NCI-H1092 treated with DMSO at 0.1 percent for 48 hours (cell line): ENCODE measurements at regions not wholly inside any gene's neighbourhood (a gene's known extent, or its start where the extent isn't known, plus 50 kb on each side); places are given as distances from the start of the nearest gene placed in this dataset.

ENCODE experiments used
- DNase-seq: peaks from one replicate; lab custom pipeline; 2025; lab: John Stamatoyannopoulos, UW

GRCh38 chr3:76908156-76908555, 131.7 kb upstream of the ROBO2 start:
- no peak for DNase-seq

GRCh38 chr3:76912841-76913383, 127.0 kb upstream of the ROBO2 start:
- DNase-seq: no peak

- DNase-seq: no peak
These were observed 122.5 kb upstream of the ROBO2 start for GRCh38 chr3:76917436-76917835.

- DNase-seq: no peak
These were observed 119.4 kb upstream of the ROBO2 start for GRCh38 chr3:76920511-76920910.

- DNase-seq: no peak
These were observed 116.4 kb upstream of the ROBO2 start for GRCh38 chr3:76923485-76923884.

- no peak for DNase-seq
These were observed 109.2 kb upstream of the ROBO2 start for GRCh38 chr3:76930712-76931111.

- DNase-seq: no peak
These were observed 106.7 kb upstream of the ROBO2 start for GRCh38 chr3:76933245-76933644.

GRCh38 chr3:76938962-76939361, 100.9 kb upstream of the ROBO2 start:
- DNase-seq: no peak

- no peak for DNase-seq
These were observed 99.6 kb upstream of the ROBO2 start for GRCh38 chr3:76940181-76940770.

GRCh38 chr3:76941376-76941775, 98.5 kb upstream of the ROBO2 start:
- no peak for DNase-seq

- no peak for DNase-seq
These were observed 97.8 kb upstream of the ROBO2 start for GRCh38 chr3:76942101-76942500.

GRCh38 chr3:76943058-76943457, 96.8 kb upstream of the ROBO2 start:
- DNase-seq: no peak

GRCh38 chr3:76943671-76944070, 96.2 kb upstream of the ROBO2 start:
- DNase-seq: no peak

- no peak for DNase-seq
These were observed 90.9 kb upstream of the ROBO2 start for GRCh38 chr3:76949033-76949432.

- DNase-seq: no peak
These were observed 90.4 kb upstream of the ROBO2 start for GRCh38 chr3:76949462-76949861.

GRCh38 chr3:76950590-76950989, 89.3 kb upstream of the ROBO2 start:
- no peak for DNase-seq

GRCh38 chr3:76954412-76954811, 85.5 kb upstream of the ROBO2 start:
- no peak for DNase-seq

- no peak for DNase-seq
These were observed 81.6 kb upstream of the ROBO2 start for GRCh38 chr3:76958274-76958673.

GRCh38 chr3:76958861-76959260, 81.0 kb upstream of the ROBO2 start:
- DNase-seq: no peak

- no peak for DNase-seq
These were observed 78.6 kb upstream of the ROBO2 start for GRCh38 chr3:76961284-76961683.

- no peak for DNase-seq
These were observed 74.7 kb upstream of the ROBO2 start for GRCh38 chr3:76965122-76965725.

GRCh38 chr3:76969471-76969870, 70.4 kb upstream of the ROBO2 start:
- DNase-seq: no peak

- DNase-seq: no peak
These were observed 69.8 kb upstream of the ROBO2 start for GRCh38 chr3:76969996-76970615.
